Spleen (tissue), 11 donors: ENCODE measurements at regions not wholly inside any gene's neighbourhood (a gene's known extent, or its start where the extent isn't known, plus 50 kb on each side); places are given as distances from the start of the nearest gene placed in this dataset.

Experiments
- DNase-seq: peaks from one replicate; pipeline ENCODE4 v3.0.0-alpha.2; 2020
- H3K27ac ChIP-seq, 8 donors: fragments of 200-600 bp; sonication (generic) in 7 of 8; 1 replicate in 4 of 8; 2 replicates in 4 of 8; pipeline versions ENCODE4 v1.5.0 to v1.8.0; 2016 to 2021; ENCODE audit warnings: inconsistent platforms in 4 of 8, mild to moderate bottlenecking in 4 of 8, moderate library complexity in 1 of 8
- H3K27me3 ChIP-seq, 7 donors: fragments of 200-600 bp; sonication (generic) in 6 of 7; replicated peaks in 1 of 7; 1 replicate in 4 of 7; 2 replicates in 3 of 7; pipeline versions ENCODE4 v1.5.0 to v1.8.0; 2016 to 2021; ENCODE audit warnings: inconsistent platforms in 3 of 7, mild to moderate bottlenecking in 1 of 7
- H3K36me3 ChIP-seq, 6 donors: fragments of 200-600 bp; sonication (generic) in 5 of 6; 1 replicate in 4 of 6; 2 replicates in 2 of 6; pipeline versions ENCODE4 v1.5.0 to v1.8.0; 2016 to 2021; ENCODE audit warnings: inconsistent platforms in 2 of 6
- H3K4me1 ChIP-seq, 6 donors: fragments of 200-600 bp; sonication (generic) in 5 of 6; 1 replicate in 3 of 6; 2 replicates in 3 of 6; pipeline versions ENCODE4 v1.5.0 to v1.8.0; 2016 to 2021; ENCODE audit warnings: inconsistent platforms in 3 of 6
- H3K4me3 ChIP-seq, 8 donors: fragments of 200-600 bp; sonication (generic) in 7 of 8; 1 replicate in 4 of 8; 2 replicates in 4 of 8; pipeline versions ENCODE4 v1.5.0 to v1.8.0; 2016 to 2021; ENCODE audit warnings: inconsistent platforms in 4 of 8, mild to moderate bottlenecking in 4 of 8, moderate library complexity in 2 of 8
- H3K9me3 ChIP-seq, 8 donors: fragments of 200-600 bp; sonication (generic) in 7 of 8; 1 replicate in 4 of 8; 2 replicates in 4 of 8; pipeline versions ENCODE4 v1.5.0 to v1.8.0; 2016 to 2021; ENCODE audit warnings: inconsistent platforms in 4 of 8
- CTCF ChIP-seq, 11 experiments: fragments of 200-600 bp in 7 of 11; fragments of 450-650 bp in 4 of 11; sonication (generic) in 4 of 11; IDR thresholded peaks in 8 of 11; conservative IDR thresholded peaks in 3 of 11; 1 replicate in 7 of 11; 2 replicates in 4 of 11; pipeline versions ENCODE4 v1.4.0 to v1.8.0; 2016 to 2021; ENCODE audit warnings: antibody characterized with exemption in 11 of 11, inconsistent platforms in 4 of 11, mild to moderate bottlenecking in 1 of 11
- POLR2A ChIP-seq, 3 donors: fragments of 450-650 bp; IDR thresholded peaks; one replicate each; pipeline ENCODE4 v1.5.1; 2017; ENCODE audit warnings: antibody characterized with exemption in 3 of 3, mild to moderate bottlenecking in 1 of 3
- POLR2AphosphoS5 ChIP-seq, 3 donors: sonication (generic); formaldehyde crosslinking; IDR thresholded peaks; one replicate each; pipeline ENCODE4 v1.5.1; 2017; ENCODE audit warnings: antibody characterized with exemption in 3 of 3
- WGBS, 5 donors: extraction: QIAGEN DNeasy Blood & Tissue Kit in 3 of 5; methylation state at CpG; one replicate each; pipeline versions ENCODE4 v1.1.5 to v1.1.7; 2013 to 2018; 5-methylcytosine and 5-hydroxymethylcytosine counted together
- intact Hi-C: fragments of 100-400 bp; cut with DNase I; formaldehyde crosslinking; loops from one replicate; pipeline ENCODE4 v1.15.0; 2023; ENCODE audit warnings: low total_unique reads
- donor health status: healthy with polysubstance abuse.
- donor health status: DM: no; HTN: no; CAD: no; lungs with moderate emphysema.
- donor health status: DM: no; HTN: no; CAD: no.
- donor health status: Bipolar disorder and iron deficiency.
- donor health status: healthy.
- donor health status: DM: no; HTN: no; CAD: no.
- donor health status: DM: yes; HTN: yes; CAD: no.

- H3K4me1 ChIP-seq: peaks cover 0 to 4% (median 0%) of the 10 kb centered on the region in 6 donors
- H3K27ac ChIP-seq: no peak overlapping the region
- DNase-seq: no peak
- 67 to 83% (median 73%) methylated on average over 2 of the region's 2 CpGs for WGBS, 5 donors
- intact Hi-C loops: no loop called here
- no peak for TF ChIP-seq POLR2AphosphoS5 (IDR thresholded peaks at IDR 0.05)
- no peak for TF ChIP-seq CTCF (IDR thresholded peaks at IDR 0.05 in 8 of 11, conservative IDR thresholded peaks at IDR 0.05 in 3 of 11)
- no peak for TF ChIP-seq POLR2A (IDR thresholded peaks at IDR 0.05)
- no peaks in the 10 kb centered on the region for H3K27me3 ChIP-seq
- peaks cover 0 to 3% (median 0%) of the 10 kb centered on the region in 8 donors for H3K9me3 ChIP-seq
- H3K4me3 ChIP-seq: no peak overlapping the region
- H3K36me3 ChIP-seq: no peaks in the 10 kb centered on the region
These were observed 79.1 kb upstream of the LSM6 start for GRCh38 chr4:146096371-146096770.

- Histone ChIP-seq H3K36me3 (no peaks in the 10 kb centered on the region), H3K27ac (no peak overlapping the region), H3K27me3 (no peaks in the 10 kb centered on the region), H3K9me3 (peaks cover 0 to 3% (median 0%) of the 10 kb centered on the region in 8 donors), H3K4me3 (no peak overlapping the region), H3K4me1 (peaks cover 0 to 4% (median 0%) of the 10 kb centered on the region in 6 donors)
- 89 to 95% (median 92%) methylated on average over 2 of the region's 2 CpGs for WGBS, 5 donors
- no peak for TF ChIP-seq POLR2A (IDR thresholded peaks at IDR 0.05)
- no peak for TF ChIP-seq CTCF (IDR thresholded peaks at IDR 0.05 in 8 of 11, conservative IDR thresholded peaks at IDR 0.05 in 3 of 11)
- no peak for TF ChIP-seq POLR2AphosphoS5 (IDR thresholded peaks at IDR 0.05)
- intact Hi-C loops: no loop called here
- DNase-seq: no peak
These were observed 79.7 kb upstream of the LSM6 start for GRCh38 chr4:146095860-146096259.

- intact Hi-C loops: no loop called here
- DNase-seq: no peak
- 59 to 72% (median 64%) methylated on average over 4 of the region's 4 CpGs for WGBS, 5 donors
These were observed 80.3 kb upstream of the LSM6 start for GRCh38 chr4:146095091-146095690.

More at GRCh38 chr4:146095091-146095690, 80.3 kb upstream of the LSM6 start:
- no peak overlapping the region for H3K4me3 ChIP-seq
- no peaks in the 10 kb centered on the region for H3K9me3 ChIP-seq
- no peak overlapping the region for H3K27ac ChIP-seq
- peaks cover 0 to 4% (median 0%) of the 10 kb centered on the region in 6 donors for H3K4me1 ChIP-seq
- no peaks in the 10 kb centered on the region for H3K27me3 ChIP-seq
- H3K36me3 ChIP-seq: no peaks in the 10 kb centered on the region
- TF ChIP-seq POLR2A (IDR thresholded peaks at IDR 0.05) (no peak), CTCF (IDR thresholded peaks at IDR 0.05 in 8 of 11, conservative IDR thresholded peaks at IDR 0.05 in 3 of 11) (peak; percentile 19 to 73 (median 60)), POLR2AphosphoS5 (IDR thresholded peaks at IDR 0.05) (no peak)
